WTC11 (cell line): ENCODE measurements at regions not wholly inside any gene's neighbourhood (a gene's known extent, or its start where the extent isn't known, plus 50 kb on each side); places are given as distances from the start of the nearest gene placed in this dataset.

Source experiments
- ATAC-seq: fragments of 200-7000 bp; cut with Tn5 transposase; 2 replicates; pipeline ENCODE4 v1.10.0; 2021; ENCODE audit warnings: mild to moderate bottlenecking, moderate library complexity
- CTCF ChIA-PET: fragments of 300-600 bp; sonication (Branson Sonifier 250); formaldehyde crosslinking; loops from one replicate; lab custom pipeline; 2021; ENCODE audit warnings: antibody characterized with exemption; lab: Charles Lee
- POLR2A ChIA-PET: fragments of 350-600 bp; sonication (Branson Sonifier 250); formaldehyde crosslinking; loops from one replicate; lab custom pipeline; 2021; ENCODE audit warnings: antibody characterized with exemption; lab: Charles Lee
- DNase-seq: peaks from one replicate; pipeline ENCODE4 v3.0.0; 2021; ENCODE audit warnings: low spot score
- H3K27ac Mint-ChIP-seq: 2 replicates; pipeline ENCODE4 v1.8.0; 2021; ENCODE audit warnings: mixed read lengths
- H3K27me3 Mint-ChIP-seq: 2 replicates; pipeline ENCODE4 v1.8.0; 2021; ENCODE audit warnings: low read depth, mild to moderate bottlenecking, moderate library complexity, mixed read lengths
- H3K36me3 Mint-ChIP-seq: 2 replicates; pipeline ENCODE4 v1.8.0; 2021; ENCODE audit warnings: mixed read lengths
- H3K4me1 Mint-ChIP-seq: 2 replicates; pipeline ENCODE4 v1.8.0; 2022; ENCODE audit warnings: mixed read lengths
- H3K4me3 Mint-ChIP-seq: 2 replicates; pipeline ENCODE4 v1.8.0; 2021; ENCODE audit warnings: mild to moderate bottlenecking, moderate library complexity, mixed read lengths
- H3K9me3 Mint-ChIP-seq: 2 replicates; pipeline ENCODE4 v1.8.0; 2021; ENCODE audit warnings: mixed read lengths
- AR ChIP-seq: fragments of 250-450 bp; sonication (Bioruptor Pico); IDR thresholded peaks from 2 replicates; pipeline ENCODE4 v1.9.0; 2021; ENCODE audit warnings: mild to moderate bottlenecking
- E2F5 ChIP-seq: sonication (generic); formaldehyde crosslinking; IDR thresholded peaks from 2 replicates; pipeline ENCODE4 v1.8.1; 2022; ENCODE audit warnings: mild to moderate bottlenecking, moderate library complexity, missing genetic modification reagents
- FOXJ3 ChIP-seq: sonication (generic); formaldehyde crosslinking; IDR thresholded peaks from 2 replicates; pipeline ENCODE4 v1.9.0; 2021; ENCODE audit warnings: missing genetic modification reagents, mild to moderate bottlenecking, borderline replicate concordance
- IRF2 ChIP-seq: sonication (generic); formaldehyde crosslinking; IDR thresholded peaks from 2 replicates; pipeline ENCODE4 v1.8.0; 2022; ENCODE audit warnings: low read depth, missing genetic modification reagents, borderline replicate concordance
- JAZF1 ChIP-seq: fragments of 250-450 bp; sonication (Bioruptor Pico); IDR thresholded peaks from 2 replicates; pipeline ENCODE4 v1.9.0; 2021; ENCODE audit warnings: moderate library complexity, mild to moderate bottlenecking, inconsistent platforms
- MXD4 ChIP-seq: fragments of 250-450 bp; sonication (Bioruptor Pico); IDR thresholded peaks from 2 replicates; pipeline ENCODE4 v1.8.0; 2021; ENCODE audit warnings: mild to moderate bottlenecking, moderate library complexity, borderline replicate concordance
- NR1H2 ChIP-seq: sonication (generic); formaldehyde crosslinking; IDR thresholded peaks from 2 replicates; pipeline ENCODE4 v1.9.0; 2021; ENCODE audit warnings: mild to moderate bottlenecking, moderate library complexity, missing genetic modification reagents
- OVOL2 ChIP-seq: fragments of 250-450 bp; sonication (Bioruptor Pico); IDR thresholded peaks from 2 replicates; pipeline ENCODE4 v1.9.0; 2021; ENCODE audit warnings: mild to moderate bottlenecking, borderline replicate concordance
- PRDM15 ChIP-seq: sonication (generic); formaldehyde crosslinking; IDR thresholded peaks from 2 replicates; pipeline ENCODE4 v1.8.0; 2022; ENCODE audit warnings: missing genetic modification reagents
- PREB ChIP-seq: sonication (generic); formaldehyde crosslinking; IDR thresholded peaks from 2 replicates; pipeline ENCODE4 v1.8.1; 2022; ENCODE audit warnings: mild to moderate bottlenecking, missing genetic modification reagents, moderate library complexity, borderline replicate concordance
- SOX15 ChIP-seq: fragments of 250-450 bp; sonication (Bioruptor Pico); IDR thresholded peaks from 2 replicates; pipeline ENCODE4 v1.9.0; 2021; ENCODE audit warnings: mild to moderate bottlenecking
- ZBTB21 ChIP-seq: sonication (generic); formaldehyde crosslinking; IDR thresholded peaks from 2 replicates; pipeline ENCODE4 v1.8.1; 2023; ENCODE audit warnings: mild to moderate bottlenecking, missing genetic modification reagents, borderline replicate concordance
- ZNF138 ChIP-seq: sonication (generic); formaldehyde crosslinking; conservative IDR thresholded peaks from 2 replicates; pipeline ENCODE4 v1.8.1; 2022; ENCODE audit warnings: mild to moderate bottlenecking, moderate library complexity, missing genetic modification reagents
- ZNF317 ChIP-seq: sonication (generic); formaldehyde crosslinking; IDR thresholded peaks from 2 replicates; pipeline ENCODE4 v1.8.1; 2023; ENCODE audit warnings: low read depth, mild to moderate bottlenecking, moderate library complexity, missing genetic modification reagents, borderline replicate concordance
- TF ChIP-seq, protein P1 (sequence below): sonication (generic); formaldehyde crosslinking; IDR thresholded peaks from 2 replicates; pipeline ENCODE4 v1.8.1; 2022; ENCODE audit warnings: low read depth, missing genetic modification reagents, borderline replicate concordance
- TF ChIP-seq, protein P2 (sequence below): sonication (generic); formaldehyde crosslinking; IDR thresholded peaks from 2 replicates; pipeline ENCODE4 v1.8.0; 2023; ENCODE audit warnings: missing genetic modification reagents
- TF ChIP-seq, protein P3 (sequence below): sonication (generic); formaldehyde crosslinking; IDR thresholded peaks from 2 replicates; pipeline ENCODE4 v1.8.0; 2022; ENCODE audit warnings: mild to moderate bottlenecking, missing genetic modification reagents

GRCh38 chr18:27331606-27332005 is 146.5 kb upstream of the CHST9 start:
- TF ChIP-seq, protein P1, sequence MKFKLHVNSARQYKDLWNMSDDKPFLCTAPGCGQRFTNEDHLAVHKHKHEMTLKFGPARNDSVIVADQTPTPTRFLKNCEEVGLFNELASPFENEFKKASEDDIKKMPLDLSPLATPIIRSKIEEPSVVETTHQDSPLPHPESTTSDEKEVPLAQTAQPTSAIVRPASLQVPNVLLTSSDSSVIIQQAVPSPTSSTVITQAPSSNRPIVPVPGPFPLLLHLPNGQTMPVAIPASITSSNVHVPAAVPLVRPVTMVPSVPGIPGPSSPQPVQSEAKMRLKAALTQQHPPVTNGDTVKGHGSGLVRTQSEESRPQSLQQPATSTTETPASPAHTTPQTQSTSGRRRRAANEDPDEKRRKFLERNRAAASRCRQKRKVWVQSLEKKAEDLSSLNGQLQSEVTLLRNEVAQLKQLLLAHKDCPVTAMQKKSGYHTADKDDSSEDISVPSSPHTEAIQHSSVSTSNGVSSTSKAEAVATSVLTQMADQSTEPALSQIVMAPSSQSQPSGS (CRISPR knock-in tag), result no peak
- no peak for TF ChIP-seq PRDM15 (CRISPR knock-in tag)
- Mint-ChIP-seq H3K9me3 (no peaks in the 10 kb centered on the region), H3K4me1 (peaks cover 5% of the 10 kb centered on the region), H3K27ac (no peak overlapping the region), H3K27me3 (no peaks in the 10 kb centered on the region), H3K4me3 (no peak overlapping the region), H3K36me3 (no peaks in the 10 kb centered on the region)
- no peak for DNase-seq
- POLR2A ChIA-PET, result no interaction called here
- CTCF ChIA-PET, result no interaction called here
- ATAC-seq, result no peak

DNA sequence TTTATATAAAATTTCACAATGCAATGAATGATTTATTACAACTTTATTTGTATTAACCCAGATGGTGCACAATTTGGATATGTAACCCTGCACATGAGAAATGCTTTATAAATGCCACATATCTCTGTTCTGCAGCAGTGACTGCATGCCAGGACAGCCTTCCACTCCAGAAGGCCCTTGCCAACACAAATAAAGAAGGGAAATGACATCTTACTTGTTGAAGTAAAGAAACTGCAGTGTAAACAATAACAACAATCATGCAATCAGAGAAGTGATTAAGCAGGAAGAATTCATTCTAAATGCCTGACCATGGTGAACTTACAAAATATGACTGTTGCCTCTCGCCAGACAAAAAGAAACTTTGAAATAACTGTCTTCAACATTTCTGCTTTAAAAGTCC is 129.9 kb upstream of the CHST9 start:
- no peaks in the 10 kb centered on the region for H3K4me1 Mint-ChIP-seq
- peaks cover 2% of the 10 kb centered on the region; the same call in 1 of the 2 replicates for H3K27me3 Mint-ChIP-seq
- H3K36me3 Mint-ChIP-seq, result peaks cover 17% of the 10 kb centered on the region
- ATAC-seq (no peak), DNase-seq (no peak)
- peaks cover 29% of the 10 kb centered on the region for H3K9me3 Mint-ChIP-seq
- ChIA-PET POLR2A (no interaction called here), CTCF (no interaction called here)
- no peak overlapping the region for H3K27ac Mint-ChIP-seq
- no peak overlapping the region for H3K4me3 Mint-ChIP-seq
- TF ChIP-seq, protein P2, sequence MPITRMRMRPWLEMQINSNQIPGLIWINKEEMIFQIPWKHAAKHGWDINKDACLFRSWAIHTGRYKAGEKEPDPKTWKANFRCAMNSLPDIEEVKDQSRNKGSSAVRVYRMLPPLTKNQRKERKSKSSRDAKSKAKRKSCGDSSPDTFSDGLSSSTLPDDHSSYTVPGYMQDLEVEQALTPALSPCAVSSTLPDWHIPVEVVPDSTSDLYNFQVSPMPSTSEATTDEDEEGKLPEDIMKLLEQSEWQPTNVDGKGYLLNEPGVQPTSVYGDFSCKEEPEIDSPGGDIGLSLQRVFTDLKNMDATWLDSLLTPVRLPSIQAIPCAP (CRISPR knock-in tag), result no peak
- TF ChIP-seq ZNF138 (CRISPR knock-in tag) (no peak), AR (CRISPR knock-in tag) (no peak), OVOL2 (no peak), JAZF1 (no peak), SOX15 (no peak), MXD4 (no peak), ZNF317 (no peak), NR1H2 (no peak), PREB (no peak), E2F5 (CRISPR knock-in tag) (no peak), IRF2 (no peak), FOXJ3 (CRISPR knock-in tag) (no peak), ZBTB21 (CRISPR knock-in tag) (no peak)
- TF ChIP-seq, protein P3, sequence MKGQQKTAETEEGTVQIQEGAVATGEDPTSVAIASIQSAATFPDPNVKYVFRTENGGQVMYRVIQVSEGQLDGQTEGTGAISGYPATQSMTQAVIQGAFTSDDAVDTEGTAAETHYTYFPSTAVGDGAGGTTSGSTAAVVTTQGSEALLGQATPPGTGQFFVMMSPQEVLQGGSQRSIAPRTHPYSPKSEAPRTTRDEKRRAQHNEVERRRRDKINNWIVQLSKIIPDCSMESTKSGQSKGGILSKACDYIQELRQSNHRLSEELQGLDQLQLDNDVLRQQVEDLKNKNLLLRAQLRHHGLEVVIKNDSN (CRISPR knock-in tag), result no peak
- TF ChIP-seq, protein P1 (CRISPR knock-in tag), result no peak
